Right atrium auricular region (tissue), 2 donors: ENCODE measurements at regions not wholly inside any gene's neighbourhood (a gene's known extent, or its start where the extent isn't known, plus 50 kb on each side); places are given as distances from the start of the nearest gene placed in this dataset.

Experiments
- DNase-seq: peaks from one replicate; pipeline ENCODE4 v3.0.0-alpha.2; 2019; ENCODE audit warnings: low spot score
- H3K27ac ChIP-seq, 2 donors: fragments of 200-600 bp; sonication (generic); 1 replicate in 1 of 2; 2 replicates in 1 of 2; pipeline ENCODE4 v1.5.1; 2016 to 2019
- H3K27me3 ChIP-seq, 2 donors: fragments of 200-600 bp; sonication (generic); one replicate each; pipeline versions ENCODE4 v1.5.1 to v1.6.0; 2017 to 2019
- H3K36me3 ChIP-seq: fragments of 200-600 bp; sonication (generic); one replicate; pipeline ENCODE4 v1.5.1; 2016
- H3K4me1 ChIP-seq, 2 donors: fragments of 200-600 bp; sonication (generic); one replicate each; pipeline versions ENCODE4 v1.5.1 to v1.6.0; 2017 to 2019
- H3K4me3 ChIP-seq, 2 donors: fragments of 200-600 bp; sonication (generic); 1 replicate in 1 of 2; 2 replicates in 1 of 2; pipeline ENCODE4 v1.5.1; 2017 to 2019; ENCODE audit warnings: mild to moderate bottlenecking in 1 of 2, moderate library complexity in 1 of 2
- H3K9me3 ChIP-seq, 2 donors: fragments of 200-600 bp; sonication (generic); one replicate each; pipeline ENCODE4 v1.5.1; 2019
- CTCF ChIP-seq, 2 donors: fragments of 200-600 bp; sonication (generic); IDR thresholded peaks; one replicate each; pipeline ENCODE4 v1.5.1; 2019; ENCODE audit warnings: antibody characterized with exemption in 2 of 2

GRCh38 chr6:167643223-167643622, 183.5 kb upstream of the AFDN start:
- H3K4me3 ChIP-seq: no peak overlapping the region
- no peaks in the 10 kb centered on the region for H3K4me1 ChIP-seq
- TF ChIP-seq CTCF (IDR thresholded peaks at IDR 0.05): no peak
- no peaks in the 10 kb centered on the region for H3K9me3 ChIP-seq
- no peaks in the 10 kb centered on the region for H3K27me3 ChIP-seq
- no peaks in the 10 kb centered on the region for H3K36me3 ChIP-seq
- no peak for DNase-seq
- H3K27ac ChIP-seq: no peak overlapping the region

GRCh38 chr6:167643716-167644115, 183.0 kb upstream of the AFDN start:
- Histone ChIP-seq H3K4me1 (no peaks in the 10 kb centered on the region), H3K36me3 (no peaks in the 10 kb centered on the region), H3K9me3 (no peaks in the 10 kb centered on the region), H3K27me3 (no peaks in the 10 kb centered on the region), H3K27ac (no peak overlapping the region), H3K4me3 (no peak overlapping the region)
- DNase-seq: no peak
- no peak for TF ChIP-seq CTCF (IDR thresholded peaks at IDR 0.05)

- peak overlapping the region; percentile 15 to 37 for H3K4me3 ChIP-seq
- H3K36me3 ChIP-seq: no peaks in the 10 kb centered on the region
- TF ChIP-seq CTCF (IDR thresholded peaks at IDR 0.05): no peak
- H3K9me3 ChIP-seq: no peaks in the 10 kb centered on the region
- DNase-seq: no peak
- H3K4me1 ChIP-seq: no peaks in the 10 kb centered on the region
- no peaks in the 10 kb centered on the region for H3K27me3 ChIP-seq
- peak overlapping the region in 1 of 2 donors; percentile 24 for H3K27ac ChIP-seq
These were observed 182.1 kb upstream of the AFDN start for GRCh38 chr6:167644412-167645132.

- no peak overlapping the region for H3K27ac ChIP-seq
- no peaks in the 10 kb centered on the region for H3K4me1 ChIP-seq
- H3K36me3 ChIP-seq: no peaks in the 10 kb centered on the region
- no peaks in the 10 kb centered on the region for H3K9me3 ChIP-seq
- no peak for DNase-seq
- H3K4me3 ChIP-seq: no peak overlapping the region
- H3K27me3 ChIP-seq: no peaks in the 10 kb centered on the region
- no peak for TF ChIP-seq CTCF (IDR thresholded peaks at IDR 0.05)
These were observed 181.3 kb upstream of the AFDN start for GRCh38 chr6:167645368-167645767.

GRCh38 chr6:167647306-167647705, 179.4 kb upstream of the AFDN start:
- no peaks in the 10 kb centered on the region for H3K36me3 ChIP-seq
- no peaks in the 10 kb centered on the region for H3K27me3 ChIP-seq
- peaks cover 0 to 9% of the 10 kb centered on the region in 2 donors for H3K4me1 ChIP-seq
- no peak overlapping the region for H3K4me3 ChIP-seq
- DNase-seq: no peak
- no peaks in the 10 kb centered on the region for H3K9me3 ChIP-seq
- H3K27ac ChIP-seq: no peak overlapping the region
- no peak for TF ChIP-seq CTCF (IDR thresholded peaks at IDR 0.05)
